Peyer's patch (tissue), 4 donors: ENCODE measurements at regions not wholly inside any gene's neighbourhood (a gene's known extent, or its start where the extent isn't known, plus 50 kb on each side); places are given as distances from the start of the nearest gene placed in this dataset.
"Not testable (repeated sequence)": the region's sequence is repeated elsewhere in the genome, so short reads cannot be mapped to it uniquely, and the experiment has no call there.

ENCODE experiments used
- DNase-seq, 3 donors: peaks; one replicate each; pipeline ENCODE4 v3.0.0-alpha.2; 2017 to 2019
- H3K27ac ChIP-seq, 4 donors: fragments of 200-600 bp; sonication (generic); one replicate each; pipeline ENCODE4 v1.5.1; 2016 to 2019
- H3K27me3 ChIP-seq, 2 donors: fragments of 200-600 bp; sonication (generic); one replicate each; pipeline ENCODE4 v1.5.1; 2019
- H3K36me3 ChIP-seq, 3 donors: fragments of 200-600 bp; sonication (generic); one replicate each; pipeline ENCODE4 v1.5.1; 2016 to 2019
- H3K4me1 ChIP-seq, 4 donors: fragments of 200-600 bp; sonication (generic); one replicate each; pipeline ENCODE4 v1.5.1; 2016 to 2019
- H3K4me3 ChIP-seq, 4 donors: fragments of 200-600 bp; sonication (generic); 1 replicate in 3 of 4; 2 replicates in 1 of 4; pipeline ENCODE4 v1.5.1; 2016 to 2019; ENCODE audit warnings: mild to moderate bottlenecking in 1 of 4
- H3K9me3 ChIP-seq, 4 donors: fragments of 200-600 bp; sonication (generic); one replicate each; pipeline ENCODE4 v1.5.1; 2016 to 2019; ENCODE audit warnings: mild to moderate bottlenecking in 1 of 4
- POLR2A ChIP-seq, 2 donors: fragments of 450-650 bp; IDR thresholded peaks; one replicate each; pipeline ENCODE4 v1.5.1; 2017; ENCODE audit warnings: antibody characterized with exemption in 2 of 2, mild to moderate bottlenecking in 2 of 2, moderate library complexity in 2 of 2
- TF ChIP-seq, protein P1 (sequence below), 6 experiments: fragments of 450-650 bp in 4 of 6; fragments of 200-600 bp in 2 of 6; sonication (generic) in 1 of 6; IDR thresholded peaks; one replicate each; pipeline ENCODE4 v1.5.1; 2017 to 2019; ENCODE audit warnings: antibody characterized with exemption in 6 of 6, mild to moderate bottlenecking in 3 of 6, moderate library complexity in 1 of 6

- not testable (repeated sequence) for H3K27me3 ChIP-seq, H3K4me1 ChIP-seq, H3K4me3 ChIP-seq, H3K9me3 ChIP-seq, DNase-seq, H3K27ac ChIP-seq, H3K36me3 ChIP-seq
These were observed 60.0 kb upstream of the GPC3 start for GRCh38 chrX:134045372-134045771.

- H3K4me1 ChIP-seq, H3K27ac ChIP-seq, H3K9me3 ChIP-seq, H3K36me3 ChIP-seq, H3K4me3 ChIP-seq, DNase-seq, H3K27me3 ChIP-seq: not testable (repeated sequence)
These were observed 81.7 kb upstream of the GPC3 start for GRCh38 chrX:134067107-134067506.

DNA sequence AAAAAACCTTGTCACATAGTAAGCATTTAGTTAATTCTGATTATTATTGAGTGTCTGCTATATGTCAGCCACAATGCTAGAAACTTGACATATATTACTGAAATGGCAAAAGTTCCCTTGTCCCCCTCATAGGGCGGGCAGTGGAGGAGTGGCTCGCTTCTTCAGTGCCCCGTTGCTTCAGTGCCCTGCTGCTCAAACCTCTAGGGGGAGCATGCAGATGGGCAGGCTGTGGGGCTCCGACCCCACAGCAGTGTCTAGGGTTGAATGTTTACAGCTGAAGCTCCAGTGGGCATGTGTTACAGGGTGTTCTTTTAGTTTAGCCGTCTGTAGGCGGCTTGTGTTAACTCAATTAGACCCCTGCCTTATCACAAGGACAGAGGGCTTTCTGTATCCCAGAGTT, 86.5 kb upstream of the GPC3 start:
- not testable (repeated sequence) for H3K36me3 ChIP-seq, H3K9me3 ChIP-seq, H3K4me3 ChIP-seq, H3K4me1 ChIP-seq, H3K27me3 ChIP-seq, DNase-seq, H3K27ac ChIP-seq

DNA sequence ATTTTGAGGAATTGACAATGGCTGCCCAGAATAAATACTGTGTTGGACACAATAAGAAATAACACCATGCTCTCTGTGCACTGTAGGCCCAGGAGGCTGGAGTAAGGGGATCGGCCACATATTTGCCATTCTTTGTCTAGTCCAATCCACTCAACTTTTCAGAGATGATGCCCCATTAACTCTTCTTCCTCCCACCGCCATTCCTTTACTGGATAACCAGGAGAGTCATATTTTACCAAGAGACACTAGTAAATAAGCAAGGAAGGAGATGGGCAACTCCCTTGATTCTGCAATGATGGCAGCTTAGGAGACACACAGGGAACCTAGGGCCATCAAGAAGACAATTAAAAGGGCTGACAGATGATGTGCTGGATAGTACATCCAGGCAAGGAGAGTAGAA, 87.9 kb upstream of the GPC3 start:
- H3K36me3 ChIP-seq = no peaks in the 10 kb centered on the region
- DNase-seq = no peak
- H3K9me3 ChIP-seq = no peaks in the 10 kb centered on the region
- no peak overlapping the region for H3K27ac ChIP-seq
- no peak overlapping the region for H3K4me3 ChIP-seq
- no peaks in the 10 kb centered on the region for H3K4me1 ChIP-seq
- H3K27me3 ChIP-seq = no peaks in the 10 kb centered on the region
- TF ChIP-seq, protein P1, sequence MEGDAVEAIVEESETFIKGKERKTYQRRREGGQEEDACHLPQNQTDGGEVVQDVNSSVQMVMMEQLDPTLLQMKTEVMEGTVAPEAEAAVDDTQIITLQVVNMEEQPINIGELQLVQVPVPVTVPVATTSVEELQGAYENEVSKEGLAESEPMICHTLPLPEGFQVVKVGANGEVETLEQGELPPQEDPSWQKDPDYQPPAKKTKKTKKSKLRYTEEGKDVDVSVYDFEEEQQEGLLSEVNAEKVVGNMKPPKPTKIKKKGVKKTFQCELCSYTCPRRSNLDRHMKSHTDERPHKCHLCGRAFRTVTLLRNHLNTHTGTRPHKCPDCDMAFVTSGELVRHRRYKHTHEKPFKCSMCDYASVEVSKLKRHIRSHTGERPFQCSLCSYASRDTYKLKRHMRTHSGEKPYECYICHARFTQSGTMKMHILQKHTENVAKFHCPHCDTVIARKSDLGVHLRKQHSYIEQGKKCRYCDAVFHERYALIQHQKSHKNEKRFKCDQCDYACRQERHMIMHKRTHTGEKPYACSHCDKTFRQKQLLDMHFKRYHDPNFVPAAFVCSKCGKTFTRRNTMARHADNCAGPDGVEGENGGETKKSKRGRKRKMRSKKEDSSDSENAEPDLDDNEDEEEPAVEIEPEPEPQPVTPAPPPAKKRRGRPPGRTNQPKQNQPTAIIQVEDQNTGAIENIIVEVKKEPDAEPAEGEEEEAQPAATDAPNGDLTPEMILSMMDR (IDR thresholded peaks at IDR 0.05) = no peak
- no peak for TF ChIP-seq POLR2A (IDR thresholded peaks at IDR 0.05)

GRCh38 chrX:134074151-134074550, 88.8 kb upstream of the GPC3 start:
- DNase-seq = no peak
- Histone ChIP-seq H3K9me3 (no peaks in the 10 kb centered on the region), H3K27ac (no peak overlapping the region), H3K27me3 (no peaks in the 10 kb centered on the region), H3K36me3 (no peaks in the 10 kb centered on the region), H3K4me1 (no peaks in the 10 kb centered on the region), H3K4me3 (no peak overlapping the region)
- TF ChIP-seq, protein P1 (IDR thresholded peaks at IDR 0.05) = no peak
- no peak for TF ChIP-seq POLR2A (IDR thresholded peaks at IDR 0.05)

DNA sequence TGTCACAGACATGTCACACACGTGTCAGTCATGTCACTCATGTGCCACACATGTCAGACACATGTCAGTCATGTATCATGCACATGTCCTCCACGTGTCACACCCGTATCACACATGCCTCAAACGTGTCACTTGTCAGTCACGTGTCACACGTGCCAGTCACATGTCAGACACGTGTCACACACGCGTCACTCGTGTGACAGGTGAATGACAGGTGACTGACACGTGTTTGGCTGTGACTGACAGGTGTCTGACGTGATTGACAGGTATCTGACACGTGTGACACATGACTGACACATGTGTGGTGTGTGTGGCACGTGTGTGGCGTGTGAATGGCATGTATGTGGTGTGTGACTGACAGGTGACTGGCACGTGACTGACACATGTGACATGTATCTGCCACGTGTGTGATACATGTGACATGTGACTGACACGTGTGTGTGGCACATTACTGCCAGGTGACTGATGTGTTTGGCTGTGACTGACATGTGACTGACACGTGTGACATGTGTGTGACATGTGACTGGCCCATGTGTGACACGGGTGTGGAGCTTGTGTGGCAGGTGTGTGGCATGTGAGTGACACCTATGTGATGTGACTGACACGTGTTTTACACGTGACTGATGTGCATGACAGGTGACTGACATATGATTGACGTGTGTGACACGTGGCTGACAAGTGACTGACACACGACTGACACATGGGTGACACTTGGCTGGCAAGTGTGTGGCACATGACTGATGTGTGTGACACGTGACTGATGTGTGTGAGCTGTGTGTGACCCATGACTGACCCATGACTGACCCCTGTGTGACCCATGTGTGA, 90.7 kb upstream of the GPC3 start:
- Histone ChIP-seq H3K4me1 (no peaks in the 10 kb centered on the region), H3K27me3 (no peaks in the 10 kb centered on the region), H3K27ac (no peak overlapping the region), H3K9me3 (no peaks in the 10 kb centered on the region), H3K4me3 (no peak overlapping the region), H3K36me3 (no peaks in the 10 kb centered on the region)
- DNase-seq = no peak
- TF ChIP-seq, protein P1 (IDR thresholded peaks at IDR 0.05) = no peak
- no peak for TF ChIP-seq POLR2A (IDR thresholded peaks at IDR 0.05)

DNA sequence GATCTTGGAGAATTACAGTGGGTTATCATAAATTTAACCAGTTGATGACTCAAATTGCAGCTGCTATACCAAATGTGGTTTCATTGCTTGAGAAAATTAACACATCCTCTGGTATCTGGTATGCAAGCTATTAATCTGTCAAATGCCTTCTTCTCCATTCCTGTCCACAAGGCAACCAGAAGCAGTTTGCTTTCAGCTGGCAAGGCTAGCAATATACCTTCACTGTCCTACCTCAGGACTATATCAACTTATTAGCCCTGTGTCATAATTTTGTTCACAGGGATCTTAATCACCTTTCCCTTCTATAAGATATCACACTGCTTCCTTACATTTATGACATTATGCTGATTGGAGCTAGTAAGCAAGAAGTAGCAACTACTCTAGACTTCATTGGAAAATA, 110.0 kb upstream of the GPC3 start:
- TF ChIP-seq, protein P1 (IDR thresholded peaks at IDR 0.05) = no peak
- no peak for TF ChIP-seq POLR2A (IDR thresholded peaks at IDR 0.05)
- Histone ChIP-seq H3K4me1 (no peaks in the 10 kb centered on the region), H3K27ac (no peak overlapping the region), H3K36me3 (no peaks in the 10 kb centered on the region), H3K4me3 (no peak overlapping the region), H3K9me3 (no peaks in the 10 kb centered on the region), H3K27me3 (no peaks in the 10 kb centered on the region)
- no peak for DNase-seq
